GM10248 (cell line): ENCODE measurements at regions not wholly inside any gene's neighbourhood (a gene's known extent, or its start where the extent isn't known, plus 50 kb on each side); places are given as distances from the start of the nearest gene placed in this dataset.

Source experiments
- CTCF ChIA-PET: fragments of 300-600 bp; sonication (Branson Sonifier 250); formaldehyde crosslinking; extraction: SDS; loops from one replicate; lab custom pipeline; 2021; ENCODE audit warnings: antibody characterized with exemption; lab: Yijun Ruan, JAX
- POLR2A ChIA-PET: fragments of 350-650 bp; sonication (Branson Sonifier 250); formaldehyde crosslinking; extraction: SDS; loops from one replicate; lab custom pipeline; 2020; ENCODE audit warnings: antibody characterized with exemption; lab: Yijun Ruan, JAX
- DNase-seq: peaks from one replicate; pipeline ENCODE4 v3.0.0; 2012; ENCODE audit errors: extremely low spot score
- CTCF ChIP-seq: IDR thresholded peaks from 2 replicates; pipeline ENCODE4 v1.5.1; 2012; ENCODE audit warnings: mild to moderate bottlenecking, low read depth; ENCODE audit errors: extremely low read depth, missing control alignments, control extremely low read depth

GRCh38 chr7:101736084-101736483, 81.3 kb upstream of the CUX1 start:
- TF ChIP-seq CTCF: no peak
- POLR2A ChIA-PET: no interaction called here
- no peak for DNase-seq
- CTCF ChIA-PET: no interaction called here

- DNase-seq: no peak
- ChIA-PET CTCF (interaction anchor here (0.8 to 1.8 kb wide), 3 partner anchors 10 to 497 kb away, joined by 3 to 6 read pairs (median 3); no protein-coding TSS in a partner anchor), POLR2A (interaction anchor here (1.0 kb wide), 1 partner anchor 13 kb away, joined by 3 read pairs; no protein-coding TSS in a partner anchor)
- no peak for TF ChIP-seq CTCF
Observed at GRCh38 chr7:101739775-101740398, 77.5 kb upstream of the CUX1 start.

GRCh38 chr7:101740981-101741725, 76.3 kb upstream of the CUX1 start:
- CTCF ChIA-PET: interaction anchor here (1.0 to 1.2 kb wide), 2 partner anchors 52 to 496 kb away, joined by 3 to 4 read pairs; no protein-coding TSS in a partner anchor
- TF ChIP-seq CTCF: no peak
- DNase-seq: peak; percentile 65
- POLR2A ChIA-PET: no interaction called here

- CTCF ChIA-PET: interaction anchor here (1.0 to 3.1 kb wide), 18 partner anchors 9 to 646 kb away, joined by 3 to 15 read pairs (median 4); no protein-coding TSS in a partner anchor
- POLR2A ChIA-PET: no interaction called here
- TF ChIP-seq CTCF: peak; percentile 76
- DNase-seq: peak; percentile 73
Observed at GRCh38 chr7:101743241-101743994, 74.0 kb upstream of the CUX1 start.

- DNase-seq: no peak
- ChIA-PET CTCF (interaction anchor here (0.9 to 3.1 kb wide), 16 partner anchors 9 to 646 kb away, joined by 3 to 15 read pairs (median 5); no protein-coding TSS in a partner anchor), POLR2A (no interaction called here)
- TF ChIP-seq CTCF: no peak
Observed at GRCh38 chr7:101743995-101744360, 73.4 kb upstream of the CUX1 start.

GRCh38 chr7:101744588-101744987, 72.8 kb upstream of the CUX1 start:
- ChIA-PET CTCF (interaction anchor here (0.8 to 3.1 kb wide), 9 partner anchors 11 to 645 kb away, joined by 3 to 15 read pairs (median 4); no protein-coding TSS in a partner anchor), POLR2A (interaction anchor here (0.5 to 0.6 kb wide), 2 partner anchors 29 to 55 kb away, joined by 3 to 4 read pairs; no protein-coding TSS in a partner anchor)
- DNase-seq: no peak
- TF ChIP-seq CTCF: no peak
